NCI-H2196 (cell line): ENCODE measurements at regions not wholly inside any gene's neighbourhood (a gene's known extent, or its start where the extent isn't known, plus 50 kb on each side); places are given as distances from the start of the nearest gene placed in this dataset.

Experiments used
- DNase-seq: peaks from one replicate; lab custom pipeline; 2025; ENCODE audit not compliant: unreplicated experiment; lab: John Stamatoyannopoulos, UW

GRCh38 chr13:50101590-50101989, 86.3 kb downstream of the KCNRG start:
- no peak for DNase-seq

DNA sequence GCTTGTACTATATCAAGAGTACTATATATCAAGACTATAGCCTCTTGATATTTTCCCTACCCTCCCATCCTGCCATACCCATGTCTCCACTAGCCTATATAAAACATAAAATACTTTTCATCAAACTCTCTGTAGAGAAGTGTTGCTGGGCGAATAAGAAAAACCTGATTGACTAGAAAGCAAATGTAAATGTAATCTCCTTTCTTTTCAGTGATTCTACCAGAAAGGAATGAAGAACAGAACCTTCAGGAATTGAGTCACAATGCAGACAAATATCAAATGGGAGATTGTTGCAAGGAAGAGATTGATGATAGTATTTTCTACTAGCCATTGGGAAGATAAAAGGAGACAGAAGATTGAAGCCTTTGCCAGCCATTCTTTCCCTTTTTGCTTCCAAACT, 89.2 kb downstream of the KCNRG start:
- DNase-seq, result no peak

GRCh38 chr13:50106559-50106958, 91.3 kb downstream of the KCNRG start:
- no peak for DNase-seq

- no peak for DNase-seq
Observed at GRCh38 chr13:50107205-50107604, 92.0 kb downstream of the KCNRG start.

- DNase-seq, result no peak
Observed at GRCh38 chr13:50114961-50115360, 99.7 kb downstream of the KCNRG start.

DNA sequence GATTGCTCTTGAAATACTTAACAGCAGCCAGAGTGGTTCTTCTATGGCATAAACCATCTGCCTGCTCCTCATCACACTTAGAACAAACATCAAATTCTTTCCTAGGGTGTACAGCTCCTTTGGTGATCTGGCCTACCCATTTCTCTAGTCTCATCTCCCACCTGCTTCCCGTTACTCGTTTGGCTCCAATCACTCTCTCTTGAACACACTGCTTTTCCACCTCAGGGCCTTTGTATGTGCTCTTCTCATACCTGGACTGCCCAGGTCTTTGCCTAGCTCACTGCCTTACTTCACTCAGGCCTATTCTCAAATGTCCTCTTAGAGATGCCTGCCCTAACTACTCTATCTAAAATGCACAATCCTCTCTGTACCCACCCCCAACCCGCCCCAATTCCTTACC, 100.5 kb downstream of the KCNRG start:
- no peak for DNase-seq

GRCh38 chr13:50116430-50116973, 101.3 kb downstream of the KCNRG start:
- DNase-seq, result no peak

- no peak for DNase-seq
Observed at GRCh38 chr13:50119591-50119990, 104.3 kb downstream of the KCNRG start.

- DNase-seq, result no peak
Observed at GRCh38 chr13:50122455-50122854, 107.2 kb downstream of the KCNRG start.

- no peak for DNase-seq
Observed at GRCh38 chr13:50123002-50123401, 107.8 kb downstream of the KCNRG start.

DNA sequence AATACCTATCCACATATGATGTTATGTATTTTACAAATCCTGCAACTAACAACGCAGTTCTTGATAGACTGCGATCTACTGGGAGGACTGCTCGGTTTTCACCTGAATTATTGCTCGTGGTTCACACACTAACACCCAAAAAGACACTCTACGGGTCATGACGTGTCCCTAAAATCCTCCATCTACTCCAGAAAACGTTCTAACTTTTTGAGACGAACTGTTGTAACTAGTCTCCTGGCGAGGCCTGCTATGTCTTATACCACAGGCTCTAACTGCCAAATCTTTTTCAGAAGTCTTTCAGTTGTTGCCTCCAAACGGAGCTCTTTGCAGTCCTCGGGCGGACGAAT, 108.2 kb downstream of the KCNRG start:
- no peak for DNase-seq

GRCh38 chr13:50123862-50124535, 108.8 kb downstream of the KCNRG start:
- peak; percentile 81 for DNase-seq

DNA sequence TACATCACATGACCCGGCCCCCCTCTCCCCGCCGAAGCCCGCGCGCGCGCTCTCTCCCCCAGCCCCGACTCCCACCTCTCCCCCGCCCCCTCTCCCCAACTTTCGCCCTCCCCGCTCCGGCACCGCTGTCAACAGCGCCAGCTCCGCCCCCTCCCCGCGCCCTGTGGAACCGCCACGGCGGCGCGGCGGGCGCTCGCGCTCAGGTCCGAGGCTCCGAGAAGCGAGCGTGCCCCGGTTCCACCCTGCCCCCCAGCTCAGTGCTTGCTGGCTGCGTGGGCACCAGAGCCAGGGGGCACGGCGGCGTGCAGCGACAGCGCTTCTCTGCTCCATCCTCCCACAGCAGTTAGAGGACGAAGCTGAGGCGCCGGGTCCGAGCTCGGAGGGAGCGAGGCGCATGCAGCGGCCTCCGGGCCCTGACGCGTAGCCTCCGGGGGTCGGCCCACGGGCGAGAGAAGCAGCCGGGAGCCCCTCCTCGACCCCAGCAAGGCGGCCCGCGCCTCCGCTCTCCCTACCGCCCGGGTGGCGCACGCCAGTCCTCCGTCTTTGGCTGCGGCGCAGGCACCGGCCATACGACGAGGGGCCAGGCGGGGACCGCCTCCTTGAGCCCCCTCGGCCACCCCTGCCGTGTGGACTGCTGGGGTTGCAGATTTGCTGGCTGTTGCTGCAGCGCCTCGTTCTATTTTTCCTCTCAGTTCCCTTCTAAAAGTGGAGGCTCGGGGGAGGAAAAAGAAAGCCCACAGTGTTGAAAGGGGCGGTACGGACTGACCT, 109.5 kb downstream of the KCNRG start:
- DNase-seq, result no peak

DNA sequence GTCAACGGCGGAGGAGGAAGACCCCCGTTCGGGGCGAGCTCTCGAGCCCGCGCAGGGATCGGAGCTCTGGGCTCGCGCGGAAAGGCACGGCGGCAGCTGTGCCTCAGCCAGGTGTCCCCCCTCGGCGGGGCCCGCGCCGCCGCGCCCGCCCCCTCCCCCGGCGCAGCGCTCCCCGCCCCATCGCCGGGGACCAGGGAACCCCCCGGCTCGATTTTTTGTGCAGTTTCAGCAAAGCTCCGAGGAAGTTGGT, 110.0 kb downstream of the KCNRG start:
- DNase-seq, result no peak

DNA sequence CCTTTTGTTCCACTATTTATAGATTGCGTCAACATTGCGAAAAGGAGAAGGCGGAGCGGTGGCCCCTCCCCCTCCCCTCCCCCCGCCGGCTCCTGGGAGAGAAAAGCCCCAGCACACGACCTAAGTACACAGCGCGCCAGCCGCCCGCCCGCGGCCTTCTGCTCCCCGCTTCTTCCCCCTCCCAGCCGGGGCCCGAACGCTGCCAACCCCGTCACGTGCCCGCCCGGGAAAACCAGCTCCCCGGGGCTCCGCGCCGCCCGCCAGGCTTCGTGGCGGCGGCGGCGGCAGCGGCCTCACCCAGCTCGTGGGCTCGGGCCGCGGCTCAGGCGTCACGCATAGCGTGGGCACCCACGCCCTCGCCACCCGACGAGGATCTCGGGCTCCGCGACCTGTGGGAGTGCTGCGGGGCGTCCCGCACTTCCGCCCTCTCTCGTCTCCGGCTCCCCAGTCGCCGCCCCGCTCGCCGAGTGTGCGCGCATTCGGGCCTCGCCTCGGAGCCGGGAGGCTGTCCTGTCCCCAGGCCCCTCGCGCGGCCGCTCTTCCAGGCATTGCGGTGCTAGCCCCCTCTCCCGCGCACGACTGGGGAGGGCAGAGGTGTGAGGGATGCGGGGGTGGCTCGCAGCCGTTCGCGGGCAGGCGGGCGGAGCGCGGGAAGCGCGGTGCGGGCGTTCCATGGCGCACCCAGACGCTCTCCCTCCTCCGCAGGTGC, 110.5 kb downstream of the KCNRG start:
- peak; percentile 74 for DNase-seq

DNA sequence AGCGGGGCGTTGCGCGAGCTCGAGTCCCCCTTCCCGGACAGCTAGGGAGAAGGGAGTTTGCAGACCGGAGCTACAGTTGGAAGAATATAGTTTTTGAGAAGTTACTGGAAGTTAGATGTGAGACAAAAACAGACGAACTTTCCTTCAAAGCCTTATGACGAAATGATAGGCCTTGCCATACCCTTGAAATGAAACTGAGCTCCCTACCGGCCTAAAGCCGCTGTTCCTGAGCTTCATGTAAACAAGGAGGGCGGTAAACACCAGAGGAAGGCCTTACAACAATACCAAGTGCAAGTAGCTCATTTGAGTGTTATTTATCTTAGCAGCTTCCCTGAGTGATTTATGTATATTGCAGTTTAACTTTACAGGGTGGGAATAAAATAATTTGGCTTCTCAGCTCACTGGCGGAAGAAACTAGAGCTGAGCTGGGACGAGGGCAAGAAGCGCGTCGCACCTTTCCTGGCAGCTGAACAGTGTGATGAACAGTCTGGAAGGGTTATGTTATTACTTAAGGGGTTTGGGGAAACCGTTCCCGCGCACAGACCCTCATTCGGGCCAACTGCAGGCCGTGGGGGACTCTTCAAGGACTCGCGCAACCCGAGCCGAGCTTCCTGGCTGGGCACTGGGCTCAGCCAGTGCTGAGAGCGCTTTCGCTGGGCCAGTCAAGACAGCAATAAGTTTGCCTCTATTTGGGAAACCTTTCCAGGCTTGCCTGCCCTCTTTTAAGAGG, 111.2 kb downstream of the KCNRG start:
- DNase-seq, result no peak

- no peak for DNase-seq
Observed at GRCh38 chr13:50126993-50127725, 111.9 kb downstream of the KCNRG start.

GRCh38 chr13:50127726-50128291, 112.6 kb downstream of the KCNRG start:
- no peak for DNase-seq

GRCh38 chr13:50128428-50128931, 113.2 kb downstream of the KCNRG start:
- no peak for DNase-seq

- DNase-seq, result no peak
Observed at GRCh38 chr13:50129081-50129705, 113.9 kb downstream of the KCNRG start.
